ENCODE measurements at regions not wholly inside any gene's neighbourhood (a gene's known extent, or its start where the extent isn't known, plus 50 kb on each side); places are given as distances from the start of the nearest gene placed in this dataset.

GRCh38 chr4:32030406-32030805 is 1310.2 kb downstream of the PCDH7 start:
- intact Hi-C loops (cut with DNase I): no loop called here
- DNase-seq (ENCODE audit: missing footprints) (no peak), ATAC-seq (no peak)

GRCh38 chr4:32031026-32031425 is 1310.9 kb downstream of the PCDH7 start:
- intact Hi-C loops (cut with DNase I): no loop called here
- DNase-seq (ENCODE audit: missing footprints) (no peak), ATAC-seq (no peak)

- intact Hi-C loops (cut with DNase I): no loop called here
- no peak for DNase-seq (ENCODE audit: missing footprints)
- no peak for ATAC-seq
Observed at GRCh38 chr4:32032136-32032672, 1312.0 kb downstream of the PCDH7 start.

- intact Hi-C loops (cut with DNase I): no loop called here
- ATAC-seq (no peak), DNase-seq (ENCODE audit: missing footprints) (no peak)
Observed at GRCh38 chr4:32037399-32037798, 1317.2 kb downstream of the PCDH7 start.

DNA sequence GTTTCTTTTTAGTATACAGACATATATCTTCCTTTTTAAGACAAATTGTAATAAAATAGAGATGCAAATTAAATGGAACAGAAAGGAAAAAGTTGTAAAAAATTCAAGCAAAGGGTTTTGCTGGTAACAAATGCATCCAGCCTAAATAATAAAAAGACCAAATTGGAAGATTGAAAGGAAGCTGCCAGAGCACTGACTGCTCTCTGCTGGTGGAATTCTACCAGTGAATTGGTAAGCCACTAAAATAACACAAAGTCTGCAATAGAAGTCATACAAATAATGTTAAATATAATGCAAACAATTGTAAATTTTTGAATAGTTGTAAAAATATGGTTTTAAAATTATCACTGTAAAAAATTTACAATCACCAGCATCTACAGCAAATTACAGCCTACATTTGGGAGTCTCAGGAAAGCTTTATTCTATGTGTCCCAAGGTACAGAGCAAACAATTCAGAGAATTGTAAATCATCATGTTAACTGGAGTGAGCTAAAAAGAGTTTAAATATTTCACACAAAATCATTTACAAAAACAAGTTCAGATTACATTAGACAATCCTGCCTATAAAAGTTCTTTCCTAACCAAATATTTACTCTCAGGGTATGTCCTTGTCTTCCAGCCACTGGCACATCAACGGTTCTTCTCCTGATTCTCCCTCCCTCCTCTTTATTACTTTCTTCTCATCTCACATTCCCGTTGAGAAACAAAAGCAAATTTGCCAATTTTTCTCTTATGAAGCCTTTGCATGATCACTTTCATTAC is 1322.5 kb downstream of the PCDH7 start:
- intact Hi-C loops (cut with DNase I): no loop called here
- no peak for DNase-seq (ENCODE audit: missing footprints)
- no peak for ATAC-seq

GRCh38 chr4:32043248-32043633 is 1323.1 kb downstream of the PCDH7 start:
- ATAC-seq: no peak
- DNase-seq (ENCODE audit: missing footprints): no peak
- intact Hi-C loops (cut with DNase I): no loop called here

GRCh38 chr4:32061916-32062315 is 1341.7 kb downstream of the PCDH7 start:
- DNase-seq (ENCODE audit: missing footprints) (no peak), ATAC-seq (no peak)
- intact Hi-C loops (cut with DNase I): no loop called here

GRCh38 chr4:32073542-32073941 is 1353.4 kb downstream of the PCDH7 start:
- intact Hi-C loops (cut with DNase I): no loop called here
- ATAC-seq (no peak), DNase-seq (ENCODE audit: missing footprints) (no peak)

DNA sequence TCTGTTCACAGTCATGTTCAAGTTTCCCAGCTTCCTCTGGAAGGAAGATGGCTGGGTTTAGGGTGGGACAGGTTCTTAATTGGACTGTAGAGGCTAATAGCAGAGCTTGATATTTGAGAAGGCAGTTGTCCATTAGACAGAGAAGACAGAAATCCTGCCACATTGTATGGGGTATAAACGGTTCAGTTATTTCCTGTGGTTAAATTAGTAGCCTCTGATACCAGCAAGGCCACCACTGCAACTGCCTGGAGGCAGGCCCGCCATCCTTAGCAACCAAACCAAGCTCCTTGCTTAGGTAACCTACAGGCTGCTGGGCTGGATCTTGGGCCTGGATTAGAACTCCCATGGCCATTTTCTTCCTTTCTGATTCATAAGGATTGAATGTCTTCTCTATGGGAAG is 1367.0 kb downstream of the PCDH7 start:
- DNase-seq (ENCODE audit: missing footprints) (no peak), ATAC-seq (no peak)
- intact Hi-C loops (cut with DNase I): no loop called here

DNA sequence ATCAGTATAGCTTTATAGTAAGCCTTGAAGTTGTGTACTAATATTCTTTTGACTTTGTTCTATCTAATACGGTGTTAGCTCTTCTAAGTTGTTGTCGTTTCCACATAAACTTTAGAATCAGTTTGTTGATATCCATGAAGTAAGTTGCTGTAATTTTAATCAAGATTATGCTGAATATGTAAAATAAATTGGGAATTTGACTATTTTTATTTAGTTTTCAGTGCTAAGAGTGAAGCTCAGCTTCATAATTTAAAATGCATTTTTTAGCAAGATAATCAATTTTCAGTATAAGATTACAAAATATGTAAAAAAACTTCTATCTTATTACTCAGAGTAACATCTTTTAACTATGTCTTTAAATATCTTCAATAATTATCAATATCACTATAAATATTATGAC is 1374.8 kb downstream of the PCDH7 start:
- intact Hi-C loops (cut with DNase I): no loop called here
- no peak for ATAC-seq
- no peak for DNase-seq (ENCODE audit: missing footprints)

DNA sequence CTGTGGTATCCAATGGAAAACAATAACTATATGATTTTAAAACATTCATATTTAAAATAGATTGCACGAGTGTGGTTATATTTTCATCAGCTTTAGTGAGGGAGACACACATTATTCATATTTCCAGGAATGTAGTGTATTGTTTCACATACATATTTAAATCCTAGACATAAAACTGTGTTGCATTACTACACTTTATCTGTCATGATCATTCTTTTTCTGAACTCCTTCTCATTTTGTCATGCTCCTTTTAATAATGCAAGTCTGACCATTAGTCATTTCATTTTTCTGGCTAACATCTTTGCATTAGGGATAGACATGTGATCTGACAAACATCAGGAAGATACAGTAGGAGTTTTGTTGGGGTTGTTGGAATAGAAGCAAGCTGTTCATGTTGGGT is 1382.7 kb downstream of the PCDH7 start:
- ATAC-seq (no peak), DNase-seq (ENCODE audit: missing footprints) (no peak)
- intact Hi-C loops (cut with DNase I): no loop called here

DNA sequence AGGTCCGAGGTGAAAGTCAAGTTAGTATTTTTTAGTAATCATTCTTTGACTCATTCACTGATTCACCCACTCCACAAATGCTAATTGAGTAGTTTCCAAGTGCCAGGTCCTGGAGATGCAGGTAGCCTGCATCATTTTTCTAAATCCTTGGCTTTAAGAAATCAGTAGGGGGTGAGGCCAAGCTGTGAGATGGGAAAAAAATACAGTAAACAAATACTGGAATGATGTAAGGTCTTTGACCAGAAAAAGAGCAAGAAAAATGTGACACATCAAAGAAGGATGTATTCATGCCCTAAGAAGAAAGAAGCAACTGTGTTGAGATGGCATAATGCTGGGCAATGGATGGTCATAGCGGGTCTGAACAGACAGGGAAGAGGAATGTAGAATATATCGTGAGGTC is 1386.6 kb downstream of the PCDH7 start:
- intact Hi-C loops (cut with DNase I): no loop called here
- no peak for DNase-seq (ENCODE audit: missing footprints)
- no peak for ATAC-seq

DNA sequence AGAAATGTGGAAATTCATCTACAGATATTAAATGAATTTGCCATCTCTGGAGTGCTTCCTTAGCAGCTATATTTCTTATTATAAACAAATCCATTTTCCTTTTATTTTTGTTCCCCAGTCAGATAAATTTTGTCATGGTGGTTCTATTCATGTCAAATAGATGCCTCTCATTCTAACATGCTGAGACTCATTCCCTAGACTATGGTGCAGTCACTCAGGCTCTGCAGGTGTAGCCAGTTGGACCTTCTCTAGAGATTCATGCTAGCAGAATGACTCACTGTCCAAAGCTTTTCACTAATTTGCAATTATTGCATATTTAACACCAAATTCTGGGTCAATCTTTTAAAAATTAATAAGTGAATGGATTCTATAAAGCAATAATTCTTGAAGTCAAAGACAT is 1392.7 kb downstream of the PCDH7 start:
- ATAC-seq: no peak
- intact Hi-C loops (cut with DNase I): no loop called here

DNA sequence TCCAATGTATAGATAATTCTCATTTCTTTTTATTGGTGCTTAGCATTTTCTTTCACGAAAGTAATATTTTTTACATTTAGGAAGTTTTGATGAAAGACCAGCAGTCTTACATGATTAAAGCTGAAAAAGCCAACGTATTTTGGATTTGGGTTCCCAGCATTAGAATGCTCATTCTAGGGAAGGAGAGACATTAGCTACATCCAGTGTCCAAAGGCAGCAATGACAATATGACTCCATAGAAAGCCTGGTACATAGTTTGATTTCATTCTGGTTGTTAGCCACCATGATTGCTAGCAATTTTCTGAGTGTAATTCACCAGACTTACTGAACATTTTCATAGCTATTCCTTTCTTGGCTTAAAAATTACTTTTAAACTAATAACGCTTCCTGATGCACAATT is 1397.5 kb downstream of the PCDH7 start:
- DNase-seq (ENCODE audit: missing footprints) (no peak), ATAC-seq (no peak)
- intact Hi-C loops (cut with DNase I): no loop called here

More for the DNA sequence above, 1392.7 kb downstream of the PCDH7 start:
- no peak for DNase-seq (ENCODE audit: missing footprints)

DNA sequence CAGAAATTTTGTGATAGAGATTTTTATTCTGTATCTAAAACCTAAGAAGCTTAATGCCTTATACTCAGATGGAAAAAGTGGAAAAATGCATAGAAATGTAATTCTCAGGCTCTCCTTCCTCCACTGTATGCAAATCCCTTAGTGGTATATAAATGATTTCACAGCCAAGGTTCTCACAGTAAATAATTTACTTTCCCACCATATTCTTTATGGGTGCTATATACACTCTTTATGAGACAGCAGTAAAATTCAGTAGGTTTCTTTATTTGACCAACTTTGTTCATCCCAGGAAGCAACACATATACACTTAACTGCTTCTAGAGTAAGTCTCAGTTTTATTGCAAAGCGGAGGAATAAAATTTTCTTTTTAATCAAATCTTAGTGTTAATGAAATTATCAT is 1399.7 kb downstream of the PCDH7 start:
- no peak for ATAC-seq
- no peak for DNase-seq (ENCODE audit: missing footprints)
- intact Hi-C loops (cut with DNase I): no loop called here

- ATAC-seq (no peak), DNase-seq (ENCODE audit: missing footprints) (no peak)
- intact Hi-C loops (cut with DNase I): no loop called here
Observed at GRCh38 chr4:32128549-32128948, 1408.4 kb downstream of the PCDH7 start.

- DNase-seq (ENCODE audit: missing footprints) (no peak), ATAC-seq (no peak)
- intact Hi-C loops (cut with DNase I): no loop called here
Observed at GRCh38 chr4:32129967-32130366, 1409.8 kb downstream of the PCDH7 start.

DNA sequence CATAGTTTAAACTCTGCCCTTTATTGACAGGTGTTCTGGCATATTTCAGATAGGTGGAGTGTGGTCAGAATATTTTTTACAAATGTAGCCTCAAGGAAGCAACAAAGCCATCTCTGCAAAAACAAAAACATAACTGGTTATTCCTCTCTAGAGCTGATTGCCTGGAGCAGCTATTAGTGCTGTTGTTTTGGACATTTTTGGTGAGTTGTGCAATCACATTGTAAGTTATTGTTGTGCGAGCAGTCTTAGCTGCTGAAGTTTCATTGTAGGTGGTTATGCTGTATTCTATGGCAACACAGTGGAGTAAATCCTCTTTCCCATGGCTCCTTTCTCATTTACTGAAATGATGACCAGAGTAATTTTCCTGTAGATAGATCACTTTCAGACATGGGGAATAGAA is 1413.0 kb downstream of the PCDH7 start:
- intact Hi-C loops (cut with DNase I): no loop called here
- ATAC-seq (no peak), DNase-seq (ENCODE audit: missing footprints) (no peak)

GRCh38 chr4:32133734-32134133 is 1413.6 kb downstream of the PCDH7 start:
- ATAC-seq (no peak), DNase-seq (ENCODE audit: missing footprints) (no peak)
- intact Hi-C loops (cut with DNase I): no loop called here

GRCh38 chr4:32135642-32136041 is 1415.5 kb downstream of the PCDH7 start:
- DNase-seq (ENCODE audit: missing footprints) (no peak), ATAC-seq (no peak)
- intact Hi-C loops (cut with DNase I): no loop called here
